Thyroid gland (tissue), 4 donors: ENCODE measurements at regions not wholly inside any gene's neighbourhood (a gene's known extent, or its start where the extent isn't known, plus 50 kb on each side); places are given as distances from the start of the nearest gene placed in this dataset.

Experiments used
- DNase-seq, 2 donors: peaks; one replicate each; pipeline ENCODE4 v3.0.0-alpha.2; 2019
- H3K27ac ChIP-seq, 3 donors: fragments of 200-600 bp; sonication (generic); 1 replicate in 2 of 3; 2 replicates in 1 of 3; pipeline ENCODE4 v1.5.1; 2016 to 2019; ENCODE audit warnings: mild to moderate bottlenecking in 1 of 3, moderate library complexity in 1 of 3
- H3K27me3 ChIP-seq: fragments of 200-600 bp; sonication (generic); one replicate; pipeline ENCODE4 v1.5.1; 2019
- H3K36me3 ChIP-seq, 2 donors: fragments of 200-600 bp; sonication (generic); one replicate each; pipeline ENCODE4 v1.5.1; 2016 to 2019
- H3K4me1 ChIP-seq, 2 donors: fragments of 200-600 bp; sonication (generic); one replicate each; pipeline ENCODE4 v1.5.1; 2017 to 2019
- H3K4me3 ChIP-seq, 3 donors: fragments of 200-600 bp; sonication (generic); replicated peaks in 1 of 3; 1 replicate in 2 of 3; 2 replicates in 1 of 3; pipeline ENCODE4 v1.5.1; 2016; ENCODE audit warnings: mild to moderate bottlenecking in 1 of 3
- H3K9me3 ChIP-seq: fragments of 200-600 bp; sonication (generic); one replicate; pipeline ENCODE4 v1.5.1; 2017
- CTCF ChIP-seq, 6 experiments: fragments of 200-600 bp in 3 of 6; fragments of 450-650 bp in 3 of 6; sonication (generic) in 3 of 6; IDR thresholded peaks; one replicate each; pipeline ENCODE4 v1.5.1; 2016 to 2019; ENCODE audit warnings: antibody characterized with exemption in 6 of 6, mild to moderate bottlenecking in 2 of 6, inconsistent platforms in 1 of 6, moderate library complexity in 1 of 6
- POLR2A ChIP-seq, 2 donors: fragments of 450-650 bp; IDR thresholded peaks; one replicate each; pipeline ENCODE4 v1.6.1; 2017; ENCODE audit warnings: antibody characterized with exemption in 2 of 2, mild to moderate bottlenecking in 2 of 2, moderate library complexity in 1 of 2
- WGBS, 2 donors: methylation state at CpG; one replicate each; pipeline ENCODE4 v1.1.5; 2017; 5-methylcytosine and 5-hydroxymethylcytosine counted together
- intact Hi-C: fragments of 100-400 bp; cut with DNase I; formaldehyde crosslinking; loops from one replicate; pipeline ENCODE4 v1.15.1; 2023

GRCh38 chr22:48850658-48851287 is 976.9 kb downstream of the BRD1 start:
- H3K27ac ChIP-seq: no peak overlapping the region
- DNase-seq: no peak
- whole genome bisulfite sequencing, 2 donors: 72 to 84% methylated on average over 13 to 16 of the region's 16 CpGs
- no peaks in the 10 kb centered on the region for H3K36me3 ChIP-seq
- no peak for TF ChIP-seq CTCF (IDR thresholded peaks at IDR 0.05)
- no peak for TF ChIP-seq POLR2A (IDR thresholded peaks at IDR 0.05)
- no peaks in the 10 kb centered on the region for H3K4me1 ChIP-seq
- intact Hi-C loops: no loop called here
- H3K9me3 ChIP-seq: no peaks in the 10 kb centered on the region
- no peak overlapping the region for H3K4me3 ChIP-seq
- H3K27me3 ChIP-seq: no peaks in the 10 kb centered on the region

GRCh38 chr22:48849963-48850657 is 977.6 kb downstream of the BRD1 start:
- no peaks in the 10 kb centered on the region for H3K4me1 ChIP-seq
- H3K4me3 ChIP-seq: no peak overlapping the region
- no peaks in the 10 kb centered on the region for H3K36me3 ChIP-seq
- no peaks in the 10 kb centered on the region for H3K9me3 ChIP-seq
- 70 to 86% methylated on average over 8 to 12 of the region's 13 CpGs for WGBS, 2 donors
- DNase-seq: no peak
- no peaks in the 10 kb centered on the region for H3K27me3 ChIP-seq
- intact Hi-C loops: no loop called here
- no peak overlapping the region for H3K27ac ChIP-seq
- TF ChIP-seq POLR2A (IDR thresholded peaks at IDR 0.05) (no peak), CTCF (IDR thresholded peaks at IDR 0.05) (no peak)

GRCh38 chr22:48849219-48849912 is 978.3 kb downstream of the BRD1 start:
- no peaks in the 10 kb centered on the region for H3K27me3 ChIP-seq
- 35 to 45% methylated on average over 7 to 8 of the region's 8 CpGs for WGBS, 2 donors
- no peaks in the 10 kb centered on the region for H3K4me1 ChIP-seq
- no peaks in the 10 kb centered on the region for H3K36me3 ChIP-seq
- intact Hi-C loops: no loop called here
- TF ChIP-seq CTCF (IDR thresholded peaks at IDR 0.05): no peak
- no peak for TF ChIP-seq POLR2A (IDR thresholded peaks at IDR 0.05)
- H3K4me3 ChIP-seq: no peak overlapping the region
- no peaks in the 10 kb centered on the region for H3K9me3 ChIP-seq
- DNase-seq: no peak
- no peak overlapping the region for H3K27ac ChIP-seq

- 81 to 89% methylated on average over 5 of the region's 5 CpGs for WGBS, 2 donors
- no peak for DNase-seq
Observed at GRCh38 chr22:48846200-48846599, 981.5 kb downstream of the BRD1 start.

More at GRCh38 chr22:48846200-48846599, 981.5 kb downstream of the BRD1 start:
- Histone ChIP-seq H3K27me3 (no peaks in the 10 kb centered on the region), H3K27ac (no peak overlapping the region), H3K4me3 (no peak overlapping the region), H3K4me1 (no peaks in the 10 kb centered on the region), H3K36me3 (no peaks in the 10 kb centered on the region), H3K9me3 (no peaks in the 10 kb centered on the region)
- TF ChIP-seq CTCF (IDR thresholded peaks at IDR 0.05) (no peak), POLR2A (IDR thresholded peaks at IDR 0.05) (no peak)
- intact Hi-C loops: no loop called here
